Glomerular visceral epithelial cell (primary cell): ENCODE measurements at regions not wholly inside any gene's neighbourhood (a gene's known extent, or its start where the extent isn't known, plus 50 kb on each side); places are given as distances from the start of the nearest gene placed in this dataset.

Experiments
- DNase-seq: peaks from one replicate; pipeline ENCODE4 v3.0.0-alpha.2; 2016; ENCODE audit errors: extremely low spot score

DNA sequence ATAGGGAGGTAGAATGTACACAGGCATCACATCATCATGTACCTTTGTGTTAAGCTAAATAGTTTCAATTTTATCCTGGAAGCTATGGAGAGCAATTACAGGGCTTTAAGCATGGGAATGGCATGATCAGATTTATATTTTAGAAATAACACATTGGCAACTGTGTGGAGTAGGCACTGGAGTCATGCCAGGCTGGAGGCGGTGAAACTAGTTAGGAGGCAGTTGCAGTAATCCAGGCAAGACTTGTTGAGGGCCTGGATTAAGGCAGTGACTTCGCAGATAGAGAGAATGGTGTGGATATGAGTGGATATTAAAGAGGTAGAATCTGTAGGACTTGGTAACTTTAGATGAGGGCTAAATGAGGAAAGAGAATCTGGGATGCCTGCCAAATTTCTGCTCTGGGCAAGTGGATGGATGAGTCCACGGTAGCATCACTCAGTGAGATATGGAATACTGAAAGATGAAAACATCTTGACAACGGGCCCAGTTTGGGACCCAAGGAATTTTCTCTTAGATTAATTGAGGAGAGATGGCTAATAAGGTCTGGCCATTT is 506.2 kb downstream of the FGF9 start:
- DNase-seq, result no peak

DNA sequence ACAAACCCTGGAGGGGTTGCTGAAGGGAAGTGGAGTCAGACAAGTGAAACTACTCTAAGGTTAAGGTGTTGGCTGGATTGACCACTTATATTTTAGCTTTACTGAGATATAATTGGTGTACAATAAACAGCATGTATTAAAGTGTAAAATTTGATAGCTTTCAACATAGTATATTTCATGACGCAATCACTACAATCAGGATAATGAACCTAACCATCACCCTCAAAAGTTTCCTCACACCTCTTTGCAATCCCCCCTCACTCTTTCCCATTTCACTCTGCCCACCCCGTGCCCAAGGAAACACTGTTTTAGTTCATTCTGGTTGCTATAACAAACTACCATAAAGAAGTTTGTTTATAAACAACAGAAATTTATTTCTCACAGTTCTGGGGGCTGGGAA is 508.0 kb downstream of the FGF9 start:
- DNase-seq, result no peak

GRCh38 chr13:22187329-22187728 is 516.5 kb downstream of the FGF9 start:
- no peak for DNase-seq

DNA sequence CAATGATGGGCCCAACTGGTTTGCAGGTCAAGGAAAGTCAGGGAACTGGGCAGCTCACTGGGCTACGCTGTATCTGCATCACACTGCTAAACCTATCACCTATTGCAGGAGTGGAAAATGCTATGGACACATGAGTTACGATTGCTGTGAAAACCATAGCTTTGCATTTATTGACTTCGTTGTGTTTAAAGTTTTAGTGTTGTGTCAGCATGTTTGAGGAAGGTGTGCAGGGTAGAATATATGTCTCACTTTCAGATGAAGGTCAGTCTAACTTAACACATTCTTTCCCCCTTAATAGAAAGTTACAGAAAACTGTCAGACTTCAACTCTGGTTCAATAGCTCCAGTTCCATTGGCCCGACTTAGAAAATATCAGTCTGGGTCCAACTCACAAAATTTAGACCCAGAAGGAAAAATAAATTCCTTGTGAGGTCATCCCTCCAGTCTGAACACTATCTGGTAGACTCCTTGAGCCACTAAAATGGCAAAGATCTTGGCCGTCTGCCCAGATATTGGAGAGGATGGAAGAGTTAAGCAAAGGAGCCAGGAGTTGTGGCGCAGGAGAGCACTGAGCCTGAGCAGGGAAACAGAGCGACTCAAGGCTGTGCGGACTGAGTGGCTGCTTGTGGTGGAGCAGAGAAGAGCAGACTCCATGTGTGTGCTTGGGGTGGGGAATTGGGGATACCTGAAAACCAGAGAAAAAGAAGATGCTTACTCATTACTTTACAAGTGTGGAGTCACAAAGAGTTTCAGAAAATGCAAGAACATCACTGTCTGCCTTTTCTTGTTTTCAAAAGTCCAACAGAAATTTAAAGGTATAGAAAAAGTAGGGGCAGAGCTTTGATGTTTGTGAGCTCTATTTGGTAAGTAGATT is 518.5 kb downstream of the FGF9 start:
- no peak for DNase-seq

- no peak for DNase-seq
These were observed 522.2 kb downstream of the FGF9 start for GRCh38 chr13:22193070-22193469.

GRCh38 chr13:22194106-22194805 is 523.4 kb downstream of the FGF9 start:
- DNase-seq, result no peak

DNA sequence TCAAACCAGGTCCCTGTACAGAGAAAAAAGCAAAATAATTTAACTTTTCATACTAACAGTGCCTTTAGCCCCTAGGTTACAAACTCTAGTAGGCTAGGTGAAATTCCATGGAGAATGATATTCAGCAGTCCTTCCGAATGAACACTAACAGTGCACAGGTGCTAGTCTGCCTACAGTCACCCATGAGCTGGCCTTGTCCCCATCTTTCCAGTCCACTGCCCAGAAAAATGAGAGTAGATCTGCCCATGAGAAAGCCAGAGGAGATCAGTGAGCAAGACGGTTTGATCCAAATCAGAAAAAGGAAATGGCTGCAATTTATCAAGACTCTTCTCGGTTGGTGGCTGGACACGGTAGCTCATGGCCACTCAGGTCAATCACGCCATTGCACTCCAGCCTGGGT is 524.9 kb downstream of the FGF9 start:
- no peak for DNase-seq

DNA sequence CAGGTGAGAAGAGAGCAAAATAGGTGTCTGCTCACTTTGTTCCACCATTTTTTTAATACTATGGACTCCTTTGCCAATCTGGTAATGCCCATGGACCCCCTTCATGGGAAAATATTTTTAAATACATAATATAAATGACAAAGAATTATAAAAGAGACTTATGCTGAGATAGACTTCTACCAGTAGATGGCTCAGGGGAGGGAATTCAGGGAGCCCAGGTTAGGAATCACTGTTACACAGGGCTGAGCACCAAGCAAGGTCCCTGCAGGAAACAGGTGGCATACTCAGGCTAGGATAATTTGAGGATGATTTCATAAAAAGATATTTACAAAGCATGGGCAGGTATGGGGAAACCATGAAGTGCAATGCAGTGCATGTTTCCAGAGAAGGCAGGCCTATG is 525.9 kb downstream of the FGF9 start:
- no peak for DNase-seq

GRCh38 chr13:22198001-22198400 is 527.1 kb downstream of the FGF9 start:
- no peak for DNase-seq

GRCh38 chr13:22198641-22199217 is 527.9 kb downstream of the FGF9 start:
- no peak for DNase-seq

GRCh38 chr13:22200440-22200839 is 529.6 kb downstream of the FGF9 start:
- no peak for DNase-seq

DNA sequence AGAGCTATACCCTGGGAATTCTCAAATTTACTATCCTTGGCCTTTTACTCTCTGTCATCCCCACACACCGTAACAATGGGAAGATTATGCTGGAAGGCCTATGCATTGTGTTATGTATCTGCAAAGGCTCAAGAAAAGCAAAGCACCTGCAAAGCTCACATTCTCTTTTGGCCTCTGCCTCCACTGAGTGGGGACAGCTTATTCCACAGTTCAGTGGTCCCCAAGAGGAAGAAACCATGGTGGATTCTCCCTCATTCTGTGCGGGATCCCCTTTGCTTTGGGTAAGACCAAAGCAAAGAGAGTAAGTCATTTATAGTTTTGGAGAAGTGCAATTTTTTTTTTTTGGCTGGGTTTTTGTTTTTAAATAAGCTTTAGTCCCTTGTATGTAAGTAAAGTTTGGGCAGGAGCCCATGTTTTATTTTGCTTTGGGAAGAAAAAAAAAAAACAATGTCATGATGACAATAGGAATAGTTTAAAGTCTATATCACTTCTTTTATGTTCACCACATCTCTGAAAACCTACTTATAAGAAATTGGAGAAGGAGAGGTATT is 530.6 kb downstream of the FGF9 start:
- DNase-seq, result no peak

GRCh38 chr13:22210134-22210930 is 539.5 kb downstream of the FGF9 start:
- DNase-seq, result no peak

DNA sequence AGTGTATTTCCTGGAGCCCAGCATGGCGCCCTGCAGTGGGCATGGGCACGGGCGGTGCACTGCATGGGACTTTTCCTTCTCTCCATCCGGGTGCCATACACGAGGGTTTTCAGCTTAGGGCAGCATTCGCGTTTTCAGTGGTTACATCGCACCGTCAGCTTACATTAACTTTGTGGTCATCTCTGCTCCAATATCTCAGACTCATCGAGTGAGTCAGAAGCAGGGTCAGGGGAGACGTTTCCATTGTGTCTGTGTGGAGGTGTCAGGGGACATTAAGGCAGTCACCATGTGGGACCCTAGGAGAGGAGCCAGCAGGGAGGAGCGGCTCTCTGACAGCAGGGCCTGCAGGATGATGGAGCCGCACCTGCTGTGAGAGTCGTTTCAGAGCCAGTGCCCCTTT is 541.0 kb downstream of the FGF9 start:
- no peak for DNase-seq

GRCh38 chr13:22212576-22212975 is 541.7 kb downstream of the FGF9 start:
- DNase-seq, result no peak

DNA sequence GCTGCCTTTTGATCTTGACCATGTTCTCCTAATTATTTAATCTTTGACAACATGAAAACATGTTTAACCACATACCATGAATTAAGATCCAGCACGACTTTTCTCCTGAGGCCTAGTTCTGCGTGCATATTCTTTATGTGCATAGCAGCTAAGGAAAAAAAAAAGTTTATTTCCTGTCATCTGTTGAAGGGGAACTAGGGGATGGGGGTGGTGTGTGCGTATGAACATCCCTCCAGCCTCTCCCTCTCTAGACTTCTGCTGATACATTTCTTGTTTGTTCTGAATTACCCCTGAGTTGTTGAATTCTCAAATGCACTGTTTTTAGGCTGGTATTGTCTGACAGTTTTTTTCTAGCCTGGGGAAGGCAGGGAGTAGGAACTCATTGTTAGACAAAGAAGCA is 543.3 kb downstream of the FGF9 start:
- DNase-seq, result no peak

DNA sequence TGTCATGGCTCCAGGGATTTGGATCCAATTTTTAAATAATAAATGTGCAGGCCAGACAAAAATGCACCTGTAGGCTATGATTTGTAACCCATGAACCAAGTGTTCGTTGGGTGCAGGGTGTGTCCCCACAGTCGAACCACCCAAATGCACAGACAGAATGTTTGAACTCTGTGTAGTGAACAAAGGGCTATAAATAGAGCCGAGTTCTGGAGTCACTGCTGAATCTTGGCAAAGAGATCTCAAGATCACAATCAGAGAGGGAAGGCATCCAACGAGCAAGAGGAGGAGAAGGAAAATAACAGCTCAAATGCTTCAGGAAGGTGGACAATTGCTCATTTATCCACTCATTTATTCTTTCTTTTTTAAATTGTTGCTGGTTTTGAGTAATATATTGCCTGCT is 547.9 kb downstream of the FGF9 start:
- no peak for DNase-seq

DNA sequence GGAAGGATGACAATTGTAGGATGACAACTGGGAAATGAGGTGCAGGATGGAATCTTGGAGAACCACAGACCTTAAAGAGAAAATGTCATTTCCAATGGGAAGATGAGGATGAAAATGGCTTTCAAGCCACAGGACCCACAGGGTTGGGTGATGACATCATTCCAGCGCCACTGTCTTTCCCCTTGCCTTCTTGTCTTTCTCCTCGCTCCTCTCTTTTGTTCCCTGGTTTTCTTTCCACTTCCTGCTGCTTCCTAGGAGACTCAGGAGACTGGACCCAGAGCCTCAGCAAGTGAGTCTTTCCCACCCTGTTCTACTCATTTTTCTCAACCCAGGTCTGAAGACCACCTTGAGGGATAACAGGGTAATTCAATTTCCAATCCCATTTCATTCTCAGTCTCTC is 548.8 kb downstream of the FGF9 start:
- DNase-seq, result no peak

- no peak for DNase-seq
These were observed 549.6 kb downstream of the FGF9 start for GRCh38 chr13:22220151-22221135.

DNA sequence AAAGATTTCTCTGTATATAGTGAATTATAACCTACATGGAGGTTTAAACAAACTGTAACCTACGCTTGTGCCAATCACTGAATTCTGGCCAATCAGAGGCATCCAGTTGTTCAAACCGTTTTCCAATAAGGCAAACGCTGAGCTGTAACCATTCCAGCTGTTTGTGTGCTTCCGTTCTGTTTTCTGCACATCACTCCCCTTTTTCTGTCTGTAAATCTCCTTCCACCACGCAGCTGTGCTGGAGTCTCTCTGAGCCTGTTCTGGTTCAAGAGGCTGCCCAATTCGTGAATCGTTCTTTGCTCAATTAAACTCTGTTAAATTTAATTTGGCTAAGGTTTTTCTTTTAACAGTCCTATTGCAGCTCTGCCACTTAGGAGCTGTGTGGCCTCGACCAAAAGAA is 552.5 kb downstream of the FGF9 start:
- no peak for DNase-seq
